NCI-H774 (cell line): ENCODE measurements at regions not wholly inside any gene's neighbourhood (a gene's known extent, or its start where the extent isn't known, plus 50 kb on each side); places are given as distances from the start of the nearest gene placed in this dataset.

Experiments used
- DNase-seq: peaks from one replicate; lab custom pipeline; 2025; lab: John Stamatoyannopoulos, UW

DNA sequence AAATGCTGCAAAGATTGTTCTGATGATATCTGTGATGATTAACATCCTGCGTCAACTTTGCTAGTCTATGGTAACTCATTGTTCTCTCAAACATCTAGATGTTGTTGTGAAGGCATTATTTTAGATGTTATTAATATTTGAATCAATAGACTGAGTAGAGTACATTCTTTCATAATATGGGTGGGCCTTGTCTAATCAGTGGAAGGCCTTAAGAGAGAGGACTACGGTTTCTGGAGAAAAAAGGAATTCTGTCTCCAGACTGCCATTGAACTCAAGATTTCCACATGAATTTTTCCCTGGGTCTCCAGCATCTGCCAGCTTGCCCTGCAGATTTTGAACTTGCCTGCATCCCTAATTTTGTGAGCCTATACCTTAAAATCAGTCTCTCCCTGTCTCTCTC, 2381.1 kb upstream of the AGA start:
- no peak for DNase-seq

DNA sequence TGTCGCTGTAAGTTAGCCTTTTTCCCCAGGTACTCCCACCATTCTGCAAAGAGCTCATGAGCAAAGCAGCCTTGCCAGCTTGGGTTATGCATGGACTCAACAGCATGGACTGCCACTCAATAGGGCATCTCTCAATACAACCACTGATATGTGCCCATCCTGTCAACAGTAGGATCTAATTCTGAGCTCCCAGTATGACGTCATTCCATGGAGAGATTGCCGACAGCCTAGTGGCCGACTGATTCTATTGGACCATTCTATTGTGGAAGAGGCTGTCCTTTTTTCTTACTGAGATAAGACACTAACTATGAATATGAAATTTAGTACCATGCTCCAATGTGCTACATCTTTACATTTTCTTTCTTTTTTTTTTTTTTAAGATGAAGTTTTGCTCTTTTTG, 2389.0 kb upstream of the AGA start:
- DNase-seq: no peak

DNA sequence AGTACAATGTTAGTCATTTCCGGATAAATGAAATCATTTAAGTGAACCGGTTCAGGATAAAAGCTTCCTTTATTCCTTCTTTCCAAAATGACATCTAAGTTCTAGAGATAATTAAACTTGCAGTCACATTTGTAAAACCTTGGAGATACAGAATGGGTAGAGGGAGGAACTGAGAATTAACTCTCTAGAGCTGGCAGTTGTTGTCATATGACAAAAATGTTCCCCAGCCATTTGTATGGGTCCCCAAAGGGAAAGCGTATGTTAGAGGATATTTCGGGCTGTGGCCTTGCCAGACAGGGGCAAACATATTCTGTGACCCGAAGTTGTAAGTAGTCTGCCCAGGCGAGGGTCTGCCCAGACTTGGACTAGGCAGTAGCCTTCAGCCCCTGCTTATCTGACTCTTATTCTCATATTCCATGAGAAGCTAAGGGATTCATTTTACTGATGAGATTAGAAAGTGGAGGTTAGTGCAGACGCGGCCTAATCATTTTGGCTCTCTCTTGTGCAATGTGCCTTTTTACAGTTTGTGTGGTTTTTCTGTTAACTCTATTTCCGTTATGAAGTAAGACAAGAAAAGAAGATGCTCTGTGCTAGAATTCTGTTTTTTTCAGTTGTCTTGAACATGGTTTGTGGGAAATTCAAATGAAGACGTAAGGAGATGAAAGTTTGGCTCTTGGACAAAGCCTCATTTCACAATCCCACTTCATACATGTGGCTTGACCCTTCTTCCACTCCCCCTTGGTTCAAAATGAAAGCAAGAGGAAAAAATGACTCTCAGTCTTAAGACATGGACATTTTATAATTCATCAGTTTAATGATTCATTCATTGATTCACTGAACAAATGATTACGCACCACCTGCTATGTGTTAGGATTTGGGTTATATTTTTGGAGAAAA, 2394.2 kb upstream of the AGA start:
- DNase-seq: no peak

DNA sequence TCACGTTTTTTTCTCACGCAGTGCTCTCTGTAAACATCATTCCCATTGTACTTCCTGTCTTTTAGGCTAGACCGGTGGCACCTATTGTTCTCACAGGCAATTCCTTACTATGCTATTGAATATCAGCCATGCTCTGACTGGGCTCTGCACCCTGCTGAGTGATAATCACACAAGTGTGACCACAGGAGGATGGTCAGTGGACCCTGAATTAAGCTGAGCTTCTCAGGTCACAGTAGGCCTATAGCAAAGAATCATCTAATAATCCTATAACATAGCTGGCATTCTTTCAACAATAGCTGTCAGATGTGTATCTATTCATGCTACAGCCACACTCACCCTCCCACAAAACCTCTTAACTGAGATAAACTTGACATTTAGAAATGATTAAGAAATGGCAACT, 2399.8 kb upstream of the TENM3 start:
- DNase-seq: no peak

DNA sequence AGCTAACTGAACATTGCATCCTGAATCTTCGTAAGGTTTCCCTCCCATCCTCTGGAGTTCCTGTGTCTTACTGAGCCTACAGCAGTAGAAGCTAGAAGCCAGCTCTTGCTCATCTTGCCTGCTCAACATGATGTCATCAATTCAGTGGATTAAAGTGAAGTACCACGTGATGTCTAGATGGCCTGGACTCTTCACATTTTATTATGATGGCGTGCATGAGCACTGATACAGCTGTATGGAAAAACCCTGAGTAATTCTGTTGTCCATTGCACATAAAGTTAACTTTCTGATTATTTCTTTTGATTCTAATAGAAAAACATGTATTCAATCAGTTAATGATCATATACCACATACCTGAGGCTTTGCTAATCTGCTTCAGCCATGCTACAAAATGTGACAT, 2387.7 kb upstream of the TENM3 start:
- no peak for DNase-seq

DNA sequence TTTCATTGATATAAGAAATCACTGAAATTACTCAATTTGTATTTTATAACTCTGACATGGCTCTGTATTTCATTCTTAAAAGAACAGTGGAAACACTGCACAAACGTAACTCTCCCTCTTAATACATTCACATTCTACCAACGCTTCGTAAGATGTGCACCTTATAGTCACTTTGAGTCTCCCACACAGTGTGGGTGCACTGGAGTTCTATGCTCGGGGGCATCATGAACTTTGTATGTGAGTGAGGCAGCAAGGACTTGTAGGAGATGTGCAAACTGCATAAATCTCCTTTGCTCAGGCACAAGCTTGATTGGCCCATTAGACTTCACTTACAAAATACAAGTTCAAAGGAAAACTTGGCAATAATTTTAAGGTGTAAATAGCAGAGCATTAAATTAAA, 2385.0 kb upstream of the TENM3 start:
- no peak for DNase-seq

DNA sequence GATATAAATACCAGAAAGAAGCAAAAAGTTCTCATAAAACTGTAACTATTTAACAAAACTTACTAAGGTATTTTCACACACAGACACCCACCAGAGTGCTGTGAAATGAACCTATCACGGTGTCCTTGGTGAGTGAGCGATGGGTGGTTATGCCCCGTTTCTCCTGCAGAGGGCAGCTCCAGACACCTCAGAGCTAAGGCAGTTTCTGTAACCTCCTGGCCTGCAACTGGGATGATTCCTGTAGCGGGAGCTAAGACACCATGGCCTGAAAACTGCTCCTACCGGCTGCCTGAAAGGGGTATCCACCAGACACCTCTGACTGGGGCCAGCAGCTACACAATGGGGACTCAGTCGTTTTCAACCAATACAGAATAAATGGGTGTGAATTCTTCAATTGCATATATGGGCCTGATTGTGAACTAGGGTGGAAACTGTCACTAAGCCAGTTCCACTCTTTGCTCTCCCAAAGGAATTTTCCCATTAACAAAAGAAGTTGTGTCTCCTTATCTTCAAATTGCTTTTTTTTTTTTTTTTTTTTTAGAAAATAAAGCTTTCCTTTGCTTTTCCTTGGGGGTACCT, 2375.8 kb upstream of the TENM3 start:
- no peak for DNase-seq

DNA sequence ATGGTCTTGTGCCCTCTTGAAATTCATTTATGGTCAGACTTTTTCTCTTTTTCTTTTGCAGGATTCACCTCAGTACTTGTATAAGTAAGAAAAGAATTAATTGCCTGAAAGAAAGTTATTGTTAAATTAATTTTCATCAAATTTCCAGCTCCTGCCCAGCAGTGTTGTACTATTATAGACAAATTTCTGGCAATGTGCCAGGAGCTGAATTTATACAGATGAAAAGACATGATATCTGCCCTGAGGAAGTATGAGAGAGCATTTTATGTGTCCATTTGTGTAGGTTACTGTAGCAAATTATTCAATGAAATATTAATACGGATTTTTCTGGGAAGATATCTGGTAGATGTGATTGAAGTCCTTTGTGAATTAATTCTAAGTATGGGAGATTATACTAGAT, 2371.5 kb upstream of the TENM3 start:
- no peak for DNase-seq

DNA sequence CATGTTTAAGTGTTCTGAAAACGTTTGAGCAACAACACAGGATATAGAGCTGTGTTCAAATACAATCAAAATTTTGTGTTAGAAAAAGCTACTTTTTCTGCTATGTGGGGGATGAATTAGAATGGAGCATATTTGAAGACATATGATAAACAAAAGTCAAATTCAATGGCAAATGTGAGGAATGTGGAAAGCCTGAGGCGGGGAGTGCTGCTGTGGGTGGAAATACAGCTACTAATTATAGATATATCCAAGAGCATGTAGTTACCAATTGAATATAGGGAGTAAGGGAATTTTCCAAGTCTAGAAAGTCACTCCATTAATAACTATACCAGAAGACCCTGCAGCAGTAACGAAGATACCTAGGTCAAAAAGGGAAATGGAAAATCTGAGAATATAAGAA, 2370.4 kb upstream of the TENM3 start:
- no peak for DNase-seq

DNA sequence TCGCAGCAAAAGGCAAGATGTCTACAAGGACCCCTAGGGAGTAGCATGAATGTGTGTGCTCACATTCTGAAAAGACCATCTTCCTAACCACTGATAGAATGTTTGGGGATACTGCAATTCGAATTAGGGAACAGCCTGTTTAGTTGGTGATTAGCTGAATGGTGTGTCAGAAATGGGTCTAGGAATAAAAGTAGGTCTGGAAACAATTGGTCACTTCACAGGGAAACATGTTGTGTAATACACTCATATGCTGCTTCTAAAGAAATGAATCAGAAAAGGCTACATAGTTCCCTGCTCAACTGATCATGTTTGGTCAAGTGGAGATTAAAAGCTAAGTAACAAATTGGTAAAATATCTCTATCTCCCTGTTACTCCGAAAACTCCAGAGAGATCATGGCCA, 2362.4 kb upstream of the TENM3 start:
- no peak for DNase-seq

DNA sequence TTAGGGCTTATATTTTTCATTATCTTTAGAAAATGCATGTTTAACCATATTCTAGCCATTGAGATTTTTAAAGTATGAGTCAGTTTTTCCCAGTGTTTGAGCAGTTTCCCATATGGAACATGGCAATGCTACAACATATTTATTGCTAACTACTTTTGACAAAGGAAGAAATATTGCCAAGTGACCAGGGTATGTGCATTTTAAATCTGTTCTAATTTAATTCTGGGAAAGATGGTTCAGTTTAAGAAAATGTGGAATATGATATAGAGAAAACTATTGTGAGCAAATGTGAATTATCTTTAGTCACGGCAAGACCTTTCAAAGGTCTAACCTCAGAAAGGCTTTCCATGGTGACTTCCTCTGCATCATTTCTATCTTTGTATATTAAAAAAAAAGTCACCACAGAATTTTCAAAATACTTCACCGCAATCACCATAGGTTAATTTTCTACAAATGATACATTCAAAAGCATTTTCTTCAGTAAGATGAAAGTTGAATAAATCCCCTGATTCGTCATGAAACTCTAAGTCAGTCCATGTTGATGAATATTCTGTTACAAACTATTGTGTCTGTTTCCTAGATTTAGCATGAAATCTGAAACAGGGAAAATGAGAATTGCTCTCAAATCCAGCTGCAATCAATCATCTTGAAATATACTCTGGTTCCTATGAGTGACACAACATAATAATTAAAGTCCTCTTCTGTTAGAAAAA, 2349.0 kb upstream of the TENM3 start:
- no peak for DNase-seq

DNA sequence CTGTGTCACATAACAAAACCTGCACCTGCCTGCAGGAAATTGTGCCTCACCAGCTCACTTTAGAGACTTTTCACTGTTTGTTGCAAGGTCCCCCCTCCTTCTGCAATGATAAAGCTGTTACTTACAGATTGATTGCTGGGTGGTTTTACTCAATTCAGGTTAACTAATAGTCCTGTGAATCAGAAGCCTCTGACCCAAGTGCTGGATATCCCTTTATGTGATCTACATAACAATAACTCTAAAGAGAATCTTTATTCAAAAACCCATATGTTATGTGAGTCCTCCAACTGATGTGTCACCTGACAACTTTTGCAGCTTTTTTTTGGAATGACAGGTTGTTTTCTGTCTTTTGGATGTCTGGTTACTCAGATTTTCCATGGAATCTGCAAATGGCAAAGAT, 2323.6 kb upstream of the TENM3 start:
- no peak for DNase-seq

DNA sequence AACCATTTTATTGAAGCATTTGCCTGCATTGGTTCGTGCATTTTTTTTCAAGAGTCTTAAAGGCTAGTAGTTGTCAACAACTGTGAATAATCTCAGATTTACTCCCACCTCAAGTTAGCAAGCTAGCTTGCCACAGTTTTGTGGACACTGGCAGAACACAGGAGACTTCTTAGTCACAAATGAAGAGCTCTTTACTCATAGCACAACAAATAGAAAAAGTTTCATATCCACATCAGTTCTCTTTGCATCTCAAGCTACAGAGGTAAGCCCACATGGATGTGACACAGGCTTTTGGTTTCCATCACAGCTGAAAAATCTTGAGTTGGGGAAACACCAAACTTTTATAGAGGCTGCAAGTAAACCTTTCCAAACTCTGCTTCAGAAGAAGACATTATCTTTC, 2315.7 kb upstream of the TENM3 start:
- no peak for DNase-seq

DNA sequence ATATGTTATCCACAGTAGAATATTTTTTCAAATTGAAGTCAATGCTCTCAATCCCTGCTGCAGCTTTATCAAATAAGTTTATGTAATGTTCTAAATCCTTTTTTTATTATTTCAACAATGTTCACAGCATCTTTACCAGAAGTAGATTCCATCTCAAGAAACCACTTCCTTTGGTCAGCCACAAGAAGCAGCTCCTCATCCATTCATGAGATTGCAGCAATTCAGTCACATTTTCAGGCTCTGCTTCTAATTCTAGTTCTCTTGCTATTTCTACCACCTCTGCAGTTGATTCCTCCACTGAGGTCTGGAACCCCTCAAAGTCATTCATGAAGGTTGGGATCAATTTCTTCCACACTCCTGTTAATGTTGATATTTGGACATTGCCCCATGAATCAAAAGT, 2301.3 kb upstream of the TENM3 start:
- no peak for DNase-seq

DNA sequence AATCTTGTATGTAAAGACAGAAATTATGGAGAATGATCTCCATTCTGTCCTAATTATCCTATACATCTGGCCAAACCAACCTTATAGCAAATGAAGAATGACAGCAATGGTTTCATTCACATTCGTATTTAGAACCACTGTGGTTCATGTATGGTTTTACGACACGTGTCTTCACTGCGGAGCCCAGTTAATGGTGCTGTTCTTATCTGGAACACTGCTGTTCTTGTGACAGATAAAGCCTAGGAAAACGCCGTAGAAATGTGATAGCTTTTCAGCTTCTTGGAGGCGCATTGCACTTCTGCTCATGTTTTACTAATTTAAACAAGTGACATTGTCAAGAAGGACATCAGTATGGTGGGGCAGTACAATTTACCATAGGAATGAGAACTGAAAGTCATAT, 2266.4 kb upstream of the TENM3 start:
- DNase-seq: no peak

DNA sequence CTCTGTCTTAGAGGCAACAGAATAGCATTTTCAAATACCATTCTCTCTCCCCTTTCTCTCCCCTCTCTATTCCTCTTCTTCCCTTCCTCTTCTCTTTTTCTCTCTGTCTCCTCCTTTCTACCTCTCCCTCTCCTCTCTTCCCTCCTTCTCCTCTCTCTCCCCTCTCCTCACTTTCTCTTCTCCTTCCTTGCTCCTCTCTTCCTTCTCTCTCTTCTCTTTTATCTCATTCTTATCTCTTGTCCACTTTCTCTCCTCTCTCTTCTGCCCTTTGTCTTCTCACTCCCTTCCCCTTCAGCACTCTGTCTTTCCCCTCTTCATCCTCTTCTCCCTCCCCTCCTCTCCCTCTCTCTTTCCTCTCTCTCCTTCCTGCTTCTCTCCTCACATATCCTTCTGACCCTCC, 2265.8 kb upstream of the TENM3 start:
- DNase-seq: no peak

DNA sequence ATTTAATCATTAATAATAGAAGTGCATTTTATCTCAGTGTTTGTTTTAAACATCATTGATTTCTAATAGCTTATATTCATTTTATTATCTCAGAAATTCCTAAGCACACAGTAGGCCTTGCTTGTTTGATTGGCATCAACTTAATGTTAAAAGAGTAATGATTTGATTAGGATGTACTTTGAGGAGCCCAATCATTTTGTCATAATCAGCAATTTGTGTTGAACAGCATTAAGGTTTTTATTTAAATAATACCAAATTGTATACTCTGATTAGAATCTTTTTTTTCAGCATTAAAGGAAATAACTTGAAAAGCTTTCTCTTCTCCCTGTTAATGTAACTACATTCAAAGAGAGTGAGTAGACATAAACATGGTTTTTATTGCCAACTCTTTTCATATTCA, 2262.0 kb upstream of the TENM3 start:
- no peak for DNase-seq

DNA sequence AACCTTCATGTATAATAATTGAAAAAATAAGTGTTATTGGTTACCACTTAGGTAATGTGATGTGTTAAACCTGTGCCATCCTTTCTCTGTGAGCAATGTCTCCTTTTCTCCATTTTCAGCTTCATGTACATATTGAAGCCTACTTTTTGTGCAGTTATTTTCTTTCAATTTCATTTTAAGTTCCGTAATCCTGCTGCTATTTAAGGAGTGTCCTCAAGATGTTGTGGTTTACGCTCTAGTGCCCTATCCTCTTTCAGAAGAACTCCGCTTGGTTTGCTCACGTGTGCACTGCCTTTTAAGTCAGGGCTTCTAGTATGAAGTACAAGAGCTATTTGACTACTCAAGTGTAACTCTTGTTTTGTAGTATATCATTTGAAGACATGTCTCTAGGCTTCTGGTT, 2253.2 kb upstream of the TENM3 start:
- no peak for DNase-seq

DNA sequence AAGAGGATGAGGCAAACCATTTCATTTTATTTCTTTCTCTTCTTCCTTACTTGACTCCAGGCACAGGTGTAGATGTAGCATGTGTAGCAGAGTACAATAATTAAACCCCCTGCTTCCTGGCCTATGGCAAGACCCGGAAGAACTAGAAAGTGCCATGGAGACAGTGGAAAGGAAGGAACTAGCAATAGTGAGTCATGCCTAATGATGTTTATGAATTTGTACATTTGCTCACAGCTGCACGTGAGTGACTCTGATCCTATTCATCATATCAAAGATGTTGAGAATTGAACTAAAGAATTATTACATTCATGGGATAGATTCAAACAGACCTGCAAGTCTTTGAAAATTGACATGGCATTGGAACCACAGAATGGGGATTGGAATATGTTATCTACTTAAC, 2233.9 kb upstream of the TENM3 start:
- no peak for DNase-seq

DNA sequence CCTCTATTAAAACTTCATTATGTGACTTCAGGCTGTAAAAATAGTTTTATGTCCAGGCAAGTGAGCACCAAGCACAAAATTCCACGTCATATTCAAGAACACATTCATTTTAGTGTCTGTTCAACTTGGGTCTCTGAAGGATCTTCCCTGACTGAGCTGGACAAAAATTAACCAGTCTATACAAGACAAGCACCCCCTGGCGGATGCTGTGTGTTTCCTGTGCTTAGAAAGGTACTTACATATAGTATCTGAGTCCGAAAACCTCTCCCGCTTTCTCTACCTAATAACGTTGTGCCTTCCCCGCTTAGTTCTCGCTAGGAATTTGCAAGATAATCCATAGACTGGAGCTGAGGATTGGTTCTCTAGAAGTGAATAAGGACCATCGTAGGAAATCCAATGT, 2214.5 kb upstream of the TENM3 start:
- DNase-seq: no peak

DNA sequence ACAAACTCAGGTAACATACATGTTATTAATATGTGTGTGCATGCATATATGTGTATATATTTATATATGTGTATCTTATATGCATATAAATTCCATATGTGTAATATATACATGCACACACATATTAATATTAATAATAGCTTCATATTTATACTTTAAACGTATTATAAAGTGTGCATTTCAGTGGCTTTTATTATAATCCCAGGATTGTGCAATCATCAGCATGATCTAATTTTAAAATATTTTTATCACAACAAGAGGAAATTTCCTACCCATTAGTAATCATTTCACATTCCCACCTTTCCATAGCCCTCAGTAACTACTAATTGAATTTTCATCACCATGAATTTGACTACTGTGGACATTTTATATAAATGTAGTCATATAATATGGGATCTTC, 2211.9 kb upstream of the TENM3 start:
- DNase-seq: no peak

DNA sequence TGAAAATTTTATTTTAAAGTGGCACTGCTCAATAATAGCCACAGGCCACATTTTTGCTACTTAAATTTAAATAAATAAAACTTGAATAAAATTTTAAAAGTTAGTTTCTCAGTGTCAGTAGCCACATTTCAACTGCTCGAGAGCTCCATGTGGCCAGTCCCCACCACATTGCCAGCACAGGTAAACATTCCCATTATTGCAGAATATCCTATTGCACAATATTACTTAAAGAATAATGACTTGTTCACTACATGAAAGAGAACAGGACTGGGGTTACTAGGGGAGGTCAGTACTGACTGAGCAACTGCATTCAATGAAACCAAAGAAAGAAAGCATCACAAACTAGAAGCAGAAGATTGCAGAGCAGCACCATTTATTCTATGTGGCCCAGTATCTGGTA, 2201.6 kb upstream of the TENM3 start:
- no peak for DNase-seq

DNA sequence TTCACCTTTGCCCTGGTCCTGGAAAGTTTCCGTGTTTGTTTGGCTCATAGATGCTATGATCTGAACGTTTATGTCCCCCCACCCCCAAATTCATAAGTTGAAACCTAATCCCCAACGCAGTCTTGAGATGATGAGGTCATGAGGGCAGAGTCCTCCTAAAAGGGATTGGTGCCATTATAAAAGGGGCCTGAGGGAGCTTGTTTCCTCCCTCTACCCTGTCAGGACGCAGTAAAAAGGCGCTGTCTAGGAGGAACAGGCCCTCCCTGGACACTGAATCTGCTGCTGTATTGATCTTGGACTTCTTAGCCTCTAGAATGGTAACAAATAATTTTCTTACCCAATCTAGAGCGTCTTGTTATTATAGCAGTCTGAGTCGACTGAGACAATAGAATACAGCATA, 2190.6 kb upstream of the TENM3 start:
- DNase-seq: no peak
